HG03175 (cell line): ENCODE measurements at regions not wholly inside any gene's neighbourhood (a gene's known extent, or its start where the extent isn't known, plus 50 kb on each side); places are given as distances from the start of the nearest gene placed in this dataset.

ENCODE experiments used
- ATAC-seq: cut with Tn5 transposase; IDR thresholded peaks from one replicate; pipeline ENCODE4 v1.9.1; 2021; ENCODE audit warnings: mild to moderate bottlenecking, moderate library complexity; ENCODE audit not compliant: unreplicated experiment

- ATAC-seq: no peak
Measured at GRCh38 chr4:20443015-20443805, 191.5 kb downstream of the SLIT2 start.

- ATAC-seq: no peak
Measured at GRCh38 chr4:20444599-20445337, 193.1 kb downstream of the SLIT2 start.

- no peak for ATAC-seq
Measured at GRCh38 chr4:20445933-20446723, 194.4 kb downstream of the SLIT2 start.

- no peak for ATAC-seq
Measured at GRCh38 chr4:20447103-20447502, 195.4 kb downstream of the SLIT2 start.

- no peak for ATAC-seq
Measured at GRCh38 chr4:20451986-20452385, 200.3 kb downstream of the SLIT2 start.

GRCh38 chr4:20454515-20454914 is 202.8 kb downstream of the SLIT2 start:
- no peak for ATAC-seq

- ATAC-seq: no peak
Measured at GRCh38 chr4:20456407-20456806, 204.7 kb downstream of the SLIT2 start.

GRCh38 chr4:20462426-20463175 is 210.9 kb downstream of the SLIT2 start:
- ATAC-seq: no peak

- no peak for ATAC-seq
Measured at GRCh38 chr4:20463176-20463430, 211.4 kb downstream of the SLIT2 start.

GRCh38 chr4:20464381-20464780 is 212.7 kb downstream of the SLIT2 start:
- ATAC-seq: no peak

GRCh38 chr4:20474119-20474518 is 222.4 kb downstream of the SLIT2 start:
- no peak for ATAC-seq

GRCh38 chr4:20478412-20478811 is 221.8 kb upstream of the PACRGL start:
- ATAC-seq: no peak

- no peak for ATAC-seq
Measured at GRCh38 chr4:20480165-20480947, 219.9 kb upstream of the PACRGL start.

- no peak for ATAC-seq
Measured at GRCh38 chr4:20483416-20483815, 216.8 kb upstream of the PACRGL start.

GRCh38 chr4:20486433-20486832 is 213.8 kb upstream of the PACRGL start:
- ATAC-seq: no peak

GRCh38 chr4:20487446-20487845 is 212.8 kb upstream of the PACRGL start:
- no peak for ATAC-seq

- ATAC-seq: no peak
Measured at GRCh38 chr4:20487852-20488251, 212.4 kb upstream of the PACRGL start.

GRCh38 chr4:20490734-20491133 is 209.5 kb upstream of the PACRGL start:
- ATAC-seq: no peak

- no peak for ATAC-seq
Measured at GRCh38 chr4:20493761-20494353, 206.4 kb upstream of the PACRGL start.

GRCh38 chr4:20496068-20496467 is 204.2 kb upstream of the PACRGL start:
- ATAC-seq: no peak
